ENCODE measurements at regions not wholly inside any gene's neighbourhood (a gene's known extent, or its start where the extent isn't known, plus 50 kb on each side); places are given as distances from the start of the nearest gene placed in this dataset.

DNA sequence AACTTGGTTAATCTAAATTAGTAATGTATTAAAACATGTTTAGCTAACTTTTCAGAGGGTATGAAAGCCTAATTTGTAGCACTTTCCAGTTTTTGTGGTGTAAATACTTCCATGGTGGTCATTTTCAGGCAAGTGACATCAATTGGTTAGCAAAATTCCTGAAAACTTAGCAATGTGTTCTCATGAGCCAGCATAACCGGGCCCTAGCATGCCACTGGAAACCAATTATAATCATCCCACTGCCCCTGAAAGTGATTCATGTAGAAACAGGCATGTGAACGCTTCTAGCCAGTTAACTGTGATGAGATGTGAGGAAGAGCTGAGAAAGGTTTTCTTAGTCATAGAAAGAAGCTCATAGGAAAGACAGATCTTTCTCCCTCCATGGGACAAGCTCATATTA, 417.2 kb downstream of the TLR4 start:
- TF ChIP-seq POLR2A (IDR thresholded peaks at IDR 0.05) (no peak), CTCF (IDR thresholded peaks at IDR 0.05) (no peak)

Measured in upper lobe of left lung (tissue), 4 donors.